H1 (cell line): ENCODE measurements at regions not wholly inside any gene's neighbourhood (a gene's known extent, or its start where the extent isn't known, plus 50 kb on each side); places are given as distances from the start of the nearest gene placed in this dataset.
A peak's percentile ranks its signal among the peaks of the same experiment; 100 is the strongest.

Experiments
- BACH1 ChIP-seq: IDR thresholded peaks from 2 replicates; pipeline ENCODE4 v1.6.1; 2012; ENCODE audit warnings: low read length, improper control_type of control experiment
- CBX5 ChIP-seq: fragments of 300-800, 300-1000 bp; sonication (generic); IDR thresholded peaks from 2 replicates; pipeline ENCODE4 v1.7.1; 2016; ENCODE audit warnings: antibody characterized with exemption, low read length, low read depth
- E2F6 ChIP-seq: IDR thresholded peaks from 2 replicates; pipeline ENCODE4 v1.6.1; 2012; ENCODE audit warnings: inconsistent platforms
- EP300 ChIP-seq, 2 experiments: IDR thresholded peaks; 1 replicate in 1 of 2; 2 replicates in 1 of 2; pipeline ENCODE4 v1.6.1; 2011 to 2012; ENCODE audit warnings: low read depth in 2 of 2, low read length in 2 of 2, mild to moderate bottlenecking in 2 of 2, borderline replicate concordance in 1 of 2, inconsistent platforms in 1 of 2, moderate library complexity in 1 of 2
- EZH2 ChIP-seq: fragments of 200-600 bp; sonication (generic); IDR thresholded peaks from 2 replicates; pipeline ENCODE4 v1.7.1; 2012; ENCODE audit warnings: low read depth, mild to moderate bottlenecking, moderate library complexity, low read length, inconsistent platforms; ENCODE audit not compliant: severe bottlenecking
- FOSL1 ChIP-seq: IDR thresholded peaks from 2 replicates; pipeline ENCODE4 v1.6.1; 2011; ENCODE audit warnings: mild to moderate bottlenecking, low read depth, low read length, moderate library complexity; ENCODE audit not compliant: insufficient read depth
- HDAC2 ChIP-seq, 2 experiments: fragments of 300-600 bp in 1 of 2; sonication (generic) in 1 of 2; IDR thresholded peaks; 2 replicates each; pipeline ENCODE4 v1.6.1; 2011 to 2012; ENCODE audit warnings: low read depth in 2 of 2, low read length in 2 of 2, mild to moderate bottlenecking in 2 of 2, moderate library complexity in 2 of 2, borderline replicate concordance in 1 of 2, inconsistent platforms in 1 of 2
- KDM4A ChIP-seq: IDR thresholded peaks from one replicate; pipeline ENCODE4 v1.7.1; 2012; ENCODE audit warnings: low read depth, mild to moderate bottlenecking, moderate library complexity, low read length, inconsistent platforms; ENCODE audit not compliant: severe bottlenecking
- KDM5A ChIP-seq: fragments of 200-600 bp; IDR thresholded peaks from 2 replicates; pipeline ENCODE4 v1.7.1; 2012; ENCODE audit warnings: mild to moderate bottlenecking, low read length, inconsistent platforms, mixed read lengths
- RXRA ChIP-seq: IDR thresholded peaks from 2 replicates; pipeline ENCODE4 v1.6.1; 2011; ENCODE audit warnings: low read depth, mild to moderate bottlenecking, low read length, moderate library complexity; ENCODE audit not compliant: insufficient read depth
- SIN3A ChIP-seq, 2 experiments: IDR thresholded peaks in 1 of 2; conservative IDR thresholded peaks in 1 of 2; 2 replicates each; pipeline ENCODE4 v1.6.1; 2011 to 2012; ENCODE audit warnings: low read length in 2 of 2, improper control_type of control experiment in 1 of 2, low read depth in 1 of 2, mild to moderate bottlenecking in 1 of 2
- SIX5 ChIP-seq: IDR thresholded peaks from 2 replicates; pipeline ENCODE4 v1.6.1; 2011; ENCODE audit warnings: mild to moderate bottlenecking, low read depth, low read length
- SP1 ChIP-seq: IDR thresholded peaks from 2 replicates; pipeline ENCODE4 v1.6.1; 2011; ENCODE audit warnings: low read depth, low read length
- SRF ChIP-seq: IDR thresholded peaks from 2 replicates; pipeline ENCODE4 v1.6.1; 2011; ENCODE audit warnings: mild to moderate bottlenecking, low read depth, low read length, moderate library complexity
- TAF1 ChIP-seq: IDR thresholded peaks from 2 replicates; pipeline ENCODE4 v1.6.1; 2011; ENCODE audit warnings: mild to moderate bottlenecking, low read depth, low read length
- TBP ChIP-seq: IDR thresholded peaks from 2 replicates; pipeline ENCODE4 v1.6.1; 2011; ENCODE audit warnings: low read depth, low read length, improper control_type of control experiment
- TEAD4 ChIP-seq: IDR thresholded peaks from 2 replicates; pipeline ENCODE4 v1.6.1; 2012; ENCODE audit warnings: low read depth, low read length, inconsistent platforms, mixed read lengths
- TF ChIP-seq, protein P1 (sequence below): IDR thresholded peaks from 2 replicates; pipeline ENCODE4 v1.6.1; 2011; ENCODE audit warnings: low read depth, mild to moderate bottlenecking, low read length; ENCODE audit not compliant: insufficient read depth

- TF ChIP-seq TEAD4 (no peak), SRF (no peak), KDM5A (no peak), SIN3A (conservative IDR thresholded peaks at IDR 0.05 in 1 of 2, IDR thresholded peaks at IDR 0.05 in 1 of 2; ENCODE audit: low read depth in 1 of 2, low read length in 2 of 2) (no peak), BACH1 (0 out of 2 replicates have a peak, but pooled peaks have one; percentile 14), TBP (no peak), TAF1 (no peak), EZH2 (peak; percentile 95), SP1 (no peak), HDAC2 (IDR thresholded peaks at IDR 0.05; ENCODE audit: borderline replicate concordance in 1 of 2, low read depth in 2 of 2, low read length in 2 of 2) (peak in 1 of 2 experiments; percentile 29; a peak in 1 of 4 replicates), SIX5 (no peak), CBX5 (no peak), FOSL1 (no peak), KDM4A (peak; percentile 96), RXRA (no peak), EP300 (IDR thresholded peaks at IDR 0.05; ENCODE audit: borderline replicate concordance in 1 of 2, low read depth in 2 of 2, low read length in 2 of 2) (no peak; a peak in 1 of 3 replicates), E2F6 (0 out of 2 replicates have a peak, but pooled peaks have one; percentile 10)
- TF ChIP-seq, protein P1, sequence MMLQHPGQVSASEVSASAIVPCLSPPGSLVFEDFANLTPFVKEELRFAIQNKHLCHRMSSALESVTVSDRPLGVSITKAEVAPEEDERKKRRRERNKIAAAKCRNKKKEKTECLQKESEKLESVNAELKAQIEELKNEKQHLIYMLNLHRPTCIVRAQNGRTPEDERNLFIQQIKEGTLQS, result no peak
Observed at GRCh38 chr5:73303148-73304079, 130.4 kb downstream of the TMEM174 start (continued).
